ENCODE measurements at regions not wholly inside any gene's neighbourhood (a gene's known extent, or its start where the extent isn't known, plus 50 kb on each side); places are given as distances from the start of the nearest gene placed in this dataset.

DNA sequence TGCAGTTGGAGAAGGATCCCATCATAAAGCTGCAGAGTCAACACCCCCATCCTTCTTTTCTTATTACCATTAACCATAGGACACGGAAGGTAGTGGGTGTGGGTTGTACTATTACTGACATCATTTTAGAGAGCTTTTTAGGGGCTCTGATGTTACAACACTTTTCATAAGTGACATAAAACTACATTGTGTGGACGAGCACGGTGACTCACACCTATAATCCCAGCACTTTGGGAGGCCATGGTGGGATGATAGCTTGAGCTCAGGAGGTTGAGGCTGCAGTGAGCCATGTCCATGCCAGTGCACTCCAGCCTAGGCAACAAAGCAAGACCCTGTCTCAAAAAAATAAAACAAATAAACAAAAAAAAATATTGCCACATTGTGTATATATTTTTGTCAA lies 167.1 kb downstream of the DUSP6 start:
- no peak for DNase-seq (ENCODE audit: low spot score)

DNA sequence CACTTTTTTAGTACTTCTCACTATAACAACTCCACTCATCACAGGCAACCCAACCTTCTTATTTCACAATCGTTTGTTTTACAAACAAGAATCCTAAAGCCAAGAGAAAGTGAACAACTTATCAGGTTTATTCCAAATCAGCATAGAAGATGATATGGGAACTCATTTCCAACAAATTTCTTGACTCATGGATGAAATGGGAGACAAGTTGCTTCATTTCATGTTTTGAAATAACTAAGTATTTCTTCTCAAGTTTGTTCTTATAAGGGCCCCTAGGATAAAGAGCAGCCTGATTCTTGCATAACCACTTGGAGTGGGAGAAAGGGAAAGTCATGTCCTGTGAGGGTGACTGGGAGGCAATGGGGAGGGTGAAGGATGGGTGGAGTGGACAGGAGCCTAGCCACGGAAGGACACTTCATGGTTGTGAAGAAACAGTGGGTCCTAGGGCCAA lies 168.3 kb downstream of the DUSP6 start:
- no peak for DNase-seq (ENCODE audit: low spot score)

- DNase-seq (ENCODE audit: low spot score) = no peak
Observed at GRCh38 chr12:89181271-89181920, 170.9 kb downstream of the DUSP6 start.

DNA sequence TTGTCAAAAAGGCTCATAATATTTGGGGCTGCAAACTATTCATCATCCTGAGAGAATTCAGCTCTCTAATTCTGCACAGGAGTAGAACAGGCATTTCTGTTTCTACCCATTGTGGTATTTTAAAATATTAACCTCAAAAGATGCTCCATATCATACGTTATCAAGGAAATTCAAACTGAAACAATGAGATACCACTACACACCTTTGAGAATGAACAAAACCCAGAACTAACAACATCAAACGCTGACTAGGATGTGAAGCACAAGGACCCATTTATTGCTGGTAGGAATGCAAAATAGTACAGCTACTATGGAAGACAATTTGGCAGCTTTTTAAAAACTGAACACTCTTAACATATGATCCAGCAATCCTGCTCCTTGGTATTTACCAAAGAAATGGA lies 171.8 kb downstream of the DUSP6 start:
- no peak for DNase-seq (ENCODE audit: low spot score)

GRCh38 chr12:89179983-89180382 lies 172.3 kb downstream of the DUSP6 start:
- no peak for DNase-seq (ENCODE audit: low spot score)

GRCh38 chr12:89179245-89179644 lies 173.1 kb downstream of the DUSP6 start:
- no peak for DNase-seq (ENCODE audit: low spot score)

GRCh38 chr12:89177802-89178395 lies 174.4 kb downstream of the DUSP6 start:
- no peak for DNase-seq (ENCODE audit: low spot score)

DNA sequence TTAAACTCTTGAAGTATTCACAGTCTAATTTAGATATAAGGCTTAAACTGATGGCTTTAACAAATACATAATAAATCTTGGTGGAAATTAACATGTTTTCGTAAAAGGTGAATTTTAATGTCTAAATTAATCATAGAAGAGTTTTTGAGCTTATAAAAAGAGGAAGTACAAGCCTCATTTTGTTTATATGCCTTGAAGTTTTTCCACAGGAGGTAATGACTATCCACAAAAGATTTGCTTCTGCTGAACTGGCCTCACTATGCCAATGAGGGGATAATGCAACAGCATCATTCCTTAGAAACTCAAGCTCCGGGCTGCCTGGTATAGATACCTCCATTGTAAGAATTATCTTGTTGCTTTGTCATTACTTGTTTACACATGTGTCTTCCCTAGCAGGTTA lies 175.6 kb downstream of the DUSP6 start:
- no peak for DNase-seq (ENCODE audit: low spot score)

- no peak for DNase-seq (ENCODE audit: low spot score)
Observed at GRCh38 chr12:89173678-89174077, 178.6 kb downstream of the DUSP6 start.

GRCh38 chr12:89173096-89173495 lies 179.2 kb downstream of the DUSP6 start:
- no peak for DNase-seq (ENCODE audit: low spot score)

GRCh38 chr12:89172224-89172623 lies 180.1 kb downstream of the DUSP6 start:
- no peak for DNase-seq (ENCODE audit: low spot score)

GRCh38 chr12:89169321-89169720 lies 183.0 kb downstream of the DUSP6 start:
- no peak for DNase-seq (ENCODE audit: low spot score)

GRCh38 chr12:89167986-89168385 lies 184.3 kb downstream of the DUSP6 start:
- DNase-seq (ENCODE audit: low spot score) = no peak

- no peak for DNase-seq (ENCODE audit: low spot score)
Observed at GRCh38 chr12:89166525-89166934, 185.8 kb downstream of the DUSP6 start.

- no peak for DNase-seq (ENCODE audit: low spot score)
Observed at GRCh38 chr12:89166121-89166520, 186.2 kb downstream of the DUSP6 start.

GRCh38 chr12:89165703-89166102 lies 186.6 kb downstream of the DUSP6 start:
- DNase-seq (ENCODE audit: low spot score) = no peak

DNA sequence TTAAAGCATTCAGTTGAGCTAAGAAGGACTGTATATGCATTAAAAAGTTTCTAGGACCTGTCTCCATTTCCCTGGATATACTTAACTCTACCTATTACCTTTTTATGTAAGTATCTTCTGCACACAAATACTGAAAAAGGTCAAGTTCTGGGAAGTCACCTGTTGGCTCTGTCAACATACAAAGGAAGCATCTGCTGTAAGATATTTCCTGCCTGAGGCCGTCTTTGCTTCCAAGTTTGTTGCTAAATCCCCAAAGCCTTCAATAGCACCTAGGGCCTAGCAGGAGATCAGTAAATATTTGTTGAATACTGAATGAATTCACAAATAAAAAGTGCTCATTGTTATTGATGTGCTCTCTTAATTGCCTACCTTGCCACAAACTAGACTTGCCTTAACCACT lies 188.4 kb downstream of the DUSP6 start:
- DNase-seq (ENCODE audit: low spot score) = no peak

DNA sequence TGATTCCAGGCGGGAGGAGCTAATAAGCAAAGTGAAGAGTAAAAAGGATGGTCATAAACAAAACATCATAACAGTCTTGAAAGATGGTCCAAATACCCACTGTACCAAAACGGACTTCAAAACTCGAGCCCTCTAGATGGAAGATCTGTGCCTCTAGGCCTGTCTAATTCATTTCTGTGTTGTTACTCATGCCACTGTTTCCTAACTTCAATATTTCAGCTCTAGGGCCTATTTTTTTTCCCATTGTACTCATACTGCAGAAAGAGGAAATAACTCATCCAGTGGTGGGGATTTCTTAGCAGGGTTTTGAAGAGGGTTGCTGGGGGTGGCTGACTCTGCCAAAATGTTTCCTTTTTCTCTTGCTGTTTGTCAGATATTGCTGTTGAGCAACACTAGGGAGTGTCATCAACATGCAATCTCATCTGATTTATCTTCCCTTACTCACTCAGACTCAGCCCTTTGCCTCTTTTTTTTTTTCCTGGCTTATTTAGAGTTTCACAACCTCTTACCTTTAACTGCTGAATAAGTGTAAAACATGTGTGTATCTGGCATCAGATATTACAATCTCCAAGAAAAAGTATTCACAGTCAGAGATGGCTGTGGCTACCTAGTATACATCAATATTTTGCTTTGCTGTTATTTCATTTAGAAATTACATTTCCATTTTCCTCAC lies 189.6 kb downstream of the DUSP6 start:
- peak; percentile 6 for DNase-seq (ENCODE audit: low spot score)

- no peak for DNase-seq (ENCODE audit: low spot score)
Observed at GRCh38 chr12:89161557-89161956, 190.7 kb downstream of the DUSP6 start.

GRCh38 chr12:89160716-89161123 lies 191.6 kb downstream of the DUSP6 start:
- no peak for DNase-seq (ENCODE audit: low spot score)

GRCh38 chr12:89157413-89157812 lies 194.9 kb downstream of the DUSP6 start:
- DNase-seq (ENCODE audit: low spot score) = no peak

- no peak for DNase-seq (ENCODE audit: low spot score)
Observed at GRCh38 chr12:89156862-89157262, 195.4 kb downstream of the DUSP6 start.

DNA sequence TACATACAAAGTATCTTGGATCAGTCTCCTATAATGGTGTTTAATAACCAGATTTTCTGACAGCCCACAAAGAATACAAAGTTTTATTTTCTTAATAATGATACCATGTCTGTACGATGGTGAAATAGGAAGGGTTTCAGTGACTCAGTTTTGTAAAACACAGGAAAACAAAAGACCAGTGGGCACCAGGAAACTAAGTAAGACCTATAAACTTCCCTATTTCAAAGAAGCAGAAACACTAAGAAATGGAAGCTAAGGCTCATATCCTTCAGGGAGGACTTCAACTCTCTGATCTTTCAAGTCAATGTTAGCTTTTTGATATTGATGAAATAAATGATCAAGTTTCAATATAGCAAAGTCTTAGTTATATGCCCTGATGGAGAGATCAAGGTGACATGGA lies 196.0 kb downstream of the DUSP6 start:
- no peak for DNase-seq (ENCODE audit: low spot score)

DNA sequence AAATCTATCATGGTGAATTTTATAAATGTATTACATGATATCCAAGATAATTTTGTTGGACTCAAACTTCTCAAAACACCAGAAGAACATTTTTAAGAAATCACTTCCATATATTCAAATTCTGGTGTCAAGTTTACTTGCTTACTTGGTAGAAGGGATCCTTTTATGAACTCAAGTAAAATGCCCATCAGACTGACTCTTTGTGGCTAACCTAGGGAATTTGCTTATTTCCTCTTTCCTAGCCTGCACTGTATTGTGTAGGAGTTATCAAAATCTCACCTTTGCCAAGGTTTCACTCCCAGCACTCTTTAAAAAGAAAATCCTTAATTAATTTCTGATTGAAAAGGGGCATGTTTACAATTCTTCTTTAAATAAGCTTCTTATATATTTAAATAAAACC lies 196.5 kb downstream of the DUSP6 start:
- no peak for DNase-seq (ENCODE audit: low spot score)

Data from cerebellar cortex (tissue), 1 donor.